HG03457 (cell line): ENCODE measurements at regions not wholly inside any gene's neighbourhood (a gene's known extent, or its start where the extent isn't known, plus 50 kb on each side); places are given as distances from the start of the nearest gene placed in this dataset.

ENCODE experiments used
- ATAC-seq: cut with Tn5 transposase; IDR thresholded peaks from one replicate; pipeline ENCODE4 v1.9.1; 2021; ENCODE audit warnings: moderate number of reproducible peaks; ENCODE audit not compliant: unreplicated experiment

DNA sequence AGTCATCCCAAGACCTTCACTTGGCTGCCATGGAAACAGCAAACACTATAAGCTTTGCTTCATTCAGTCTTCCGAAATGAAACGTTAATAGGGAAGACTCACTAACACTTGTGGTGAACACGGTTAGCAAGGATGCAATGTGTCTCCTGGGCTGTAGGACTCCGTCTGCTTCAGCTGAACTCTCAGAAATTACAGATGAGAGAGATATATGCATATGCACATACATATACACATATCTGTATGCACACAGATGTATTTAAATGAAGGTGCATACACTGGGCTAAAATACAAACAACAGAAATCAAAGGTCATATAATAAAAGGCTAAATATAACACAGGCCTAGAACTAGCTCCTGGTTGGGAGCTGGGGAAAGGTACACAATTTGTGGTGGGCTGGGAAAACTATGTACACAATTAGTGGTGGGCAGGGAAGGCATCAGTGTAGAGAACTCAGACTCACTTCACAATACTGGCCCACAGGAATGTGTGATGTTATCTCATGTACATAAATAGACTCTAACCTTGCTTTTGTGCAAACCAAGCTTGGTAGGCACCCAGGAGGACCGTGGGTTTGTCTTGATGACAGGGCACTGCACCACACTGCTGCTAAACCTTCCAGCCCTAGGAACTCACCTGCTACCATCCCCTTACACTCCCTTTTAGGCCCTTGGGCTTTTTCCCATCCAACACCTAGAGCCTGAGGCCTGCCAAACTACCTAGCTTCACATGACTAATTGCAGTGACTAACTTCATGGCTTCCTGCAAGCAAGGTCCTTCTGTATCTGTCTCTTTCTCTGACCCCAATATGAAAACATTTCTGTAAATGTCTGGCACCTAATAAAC lies 873.1 kb downstream of the NSUN3 start:
- no peak for ATAC-seq

DNA sequence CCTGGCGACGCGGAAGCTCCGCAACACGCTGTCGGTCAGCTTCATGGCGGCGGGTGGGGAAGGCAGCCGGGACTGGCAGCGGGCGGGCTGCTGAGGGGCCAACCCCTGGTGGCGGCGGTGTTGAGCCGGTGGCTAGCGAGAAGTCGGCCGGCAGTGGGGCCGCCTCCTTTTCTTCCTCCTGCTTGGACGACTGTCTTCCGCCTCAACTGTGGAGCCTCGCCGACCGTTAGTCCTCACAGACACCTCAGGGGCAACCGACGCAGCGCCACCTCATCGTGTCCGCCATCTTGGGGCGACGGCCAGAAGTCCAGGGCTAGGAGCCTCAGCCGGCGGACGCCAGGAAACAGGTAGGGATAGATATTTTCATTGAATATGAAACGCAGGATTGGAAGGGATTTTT lies 875.1 kb downstream of the NSUN3 start:
- ATAC-seq: no peak

- ATAC-seq: no peak
These were observed 883.8 kb downstream of the NSUN3 start for GRCh38 chr3:94946683-94947082.

GRCh38 chr3:94961423-94962100 lies 898.7 kb downstream of the NSUN3 start:
- ATAC-seq: no peak

DNA sequence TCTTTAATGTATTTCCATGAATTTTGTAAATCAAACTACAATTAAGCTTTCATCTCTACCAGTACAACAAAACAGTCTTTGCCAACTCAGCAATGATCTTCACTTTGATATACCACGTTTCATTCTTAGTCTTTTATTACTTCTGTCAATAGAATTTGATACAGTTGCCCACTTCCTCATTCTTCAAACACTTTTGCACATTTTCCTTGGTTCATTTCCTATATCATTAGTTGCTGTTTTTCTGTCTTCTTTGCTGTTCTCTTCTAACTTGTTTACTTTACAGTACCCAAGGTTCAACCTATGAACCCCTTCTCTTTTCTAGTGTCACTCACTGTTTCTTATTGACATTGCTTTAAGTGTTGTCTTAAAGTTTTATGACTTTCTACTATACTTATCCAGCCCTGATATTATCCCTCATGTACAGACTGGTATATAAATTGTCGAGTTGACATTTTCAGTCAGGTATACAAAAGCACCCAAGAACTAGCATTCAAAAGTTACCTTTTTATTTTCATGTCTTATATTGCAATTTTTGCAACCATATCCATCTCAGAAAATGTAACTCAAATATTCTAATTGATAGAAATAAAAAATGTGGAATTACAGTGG lies 903.1 kb downstream of the NSUN3 start:
- ATAC-seq: no peak

DNA sequence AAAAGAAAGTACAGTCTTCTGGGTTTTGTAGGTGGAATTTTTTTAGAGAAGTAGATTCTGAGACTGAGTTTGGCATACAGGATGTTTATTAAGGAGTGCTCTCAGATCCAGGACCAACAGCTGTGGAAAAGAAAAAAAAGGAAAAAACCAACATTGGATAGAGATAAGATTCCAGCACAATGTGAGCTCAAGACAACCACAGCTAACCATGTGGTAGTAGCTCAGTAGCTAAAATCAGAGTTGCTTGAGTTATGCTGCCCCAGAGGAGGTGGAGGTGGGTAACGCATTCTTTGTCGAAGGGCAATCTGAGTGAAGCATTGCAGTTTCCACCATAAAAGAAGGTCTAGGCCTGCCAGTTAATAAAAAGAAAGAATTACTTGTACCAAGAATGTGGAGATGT lies 904.3 kb downstream of the NSUN3 start:
- no peak for ATAC-seq

DNA sequence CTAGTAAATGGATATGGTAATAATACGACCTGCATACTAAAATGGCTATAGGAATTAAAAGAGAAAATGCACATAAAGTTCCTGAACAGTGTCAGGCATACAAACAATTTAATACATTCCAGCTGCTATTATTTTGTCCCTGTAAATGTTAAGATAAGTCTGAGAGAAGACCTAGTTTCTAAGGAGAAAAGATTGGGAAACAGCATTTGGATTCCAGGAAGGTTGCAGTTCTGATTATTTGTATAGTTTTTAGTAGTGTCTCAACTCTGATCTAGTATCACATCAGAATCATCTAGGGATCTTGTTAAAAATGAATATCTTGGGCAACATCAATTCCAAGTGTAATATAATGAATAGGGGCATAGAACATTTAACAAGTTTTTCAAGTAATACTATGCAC lies 905.7 kb downstream of the NSUN3 start:
- ATAC-seq: no peak

- no peak for ATAC-seq
These were observed 909.2 kb downstream of the NSUN3 start for GRCh38 chr3:94972066-94972465.

- no peak for ATAC-seq
These were observed 915.2 kb downstream of the NSUN3 start for GRCh38 chr3:94978084-94978483.

DNA sequence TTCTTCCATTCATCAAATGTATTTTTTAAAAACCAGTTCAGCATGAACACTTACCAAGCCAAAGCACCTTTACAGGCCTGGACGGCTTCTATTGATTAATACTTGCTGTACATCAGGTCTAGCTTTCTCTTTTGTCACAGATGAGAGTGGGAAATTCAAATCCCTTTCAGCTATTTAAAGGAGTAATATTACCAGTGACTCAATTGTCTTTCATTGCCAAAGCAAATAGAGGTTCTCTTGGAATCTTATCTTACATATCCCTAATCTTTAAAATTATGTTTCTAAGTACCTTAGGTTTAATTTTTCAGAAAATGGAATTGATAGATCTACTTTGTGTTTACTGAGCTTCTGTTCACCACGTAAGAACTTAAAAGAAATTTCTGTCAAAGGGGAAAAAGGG lies 922.9 kb downstream of the NSUN3 start:
- ATAC-seq: no peak

DNA sequence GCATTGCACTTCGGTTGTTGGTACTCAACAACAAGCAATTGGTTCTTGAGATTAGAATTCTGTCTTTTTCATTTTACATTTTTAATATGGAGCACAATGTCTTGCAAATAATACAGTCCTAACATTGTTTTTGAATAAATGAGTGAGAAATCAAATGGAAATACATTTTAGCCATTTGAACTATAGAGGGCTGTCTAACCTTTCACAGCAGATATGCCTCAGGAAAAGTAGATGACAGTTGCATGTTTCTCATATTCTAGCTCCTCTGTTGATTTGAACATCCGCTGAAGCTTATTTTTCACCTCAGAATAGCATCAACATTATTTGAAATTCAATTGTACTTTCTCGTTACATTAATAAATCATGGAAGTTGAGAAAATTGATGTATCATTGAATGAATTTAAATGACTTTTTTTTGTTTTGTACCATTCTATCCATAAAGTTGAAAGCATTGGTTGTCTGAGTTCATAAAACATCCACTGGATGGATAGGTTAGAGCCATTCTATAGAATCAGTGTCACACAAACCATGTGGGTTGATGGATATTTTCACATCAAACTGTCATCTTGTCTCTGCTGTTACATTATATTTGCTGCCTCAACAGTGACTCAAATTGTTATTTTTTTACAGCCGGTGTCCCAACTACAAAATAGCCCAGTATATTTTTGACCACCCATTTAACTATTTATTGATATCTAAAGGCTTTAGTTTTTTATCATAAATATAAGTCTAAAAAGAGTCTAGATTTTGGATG lies 928.3 kb downstream of the NSUN3 start:
- no peak for ATAC-seq

GRCh38 chr3:94996743-94997142 lies 933.9 kb downstream of the NSUN3 start:
- ATAC-seq: no peak

DNA sequence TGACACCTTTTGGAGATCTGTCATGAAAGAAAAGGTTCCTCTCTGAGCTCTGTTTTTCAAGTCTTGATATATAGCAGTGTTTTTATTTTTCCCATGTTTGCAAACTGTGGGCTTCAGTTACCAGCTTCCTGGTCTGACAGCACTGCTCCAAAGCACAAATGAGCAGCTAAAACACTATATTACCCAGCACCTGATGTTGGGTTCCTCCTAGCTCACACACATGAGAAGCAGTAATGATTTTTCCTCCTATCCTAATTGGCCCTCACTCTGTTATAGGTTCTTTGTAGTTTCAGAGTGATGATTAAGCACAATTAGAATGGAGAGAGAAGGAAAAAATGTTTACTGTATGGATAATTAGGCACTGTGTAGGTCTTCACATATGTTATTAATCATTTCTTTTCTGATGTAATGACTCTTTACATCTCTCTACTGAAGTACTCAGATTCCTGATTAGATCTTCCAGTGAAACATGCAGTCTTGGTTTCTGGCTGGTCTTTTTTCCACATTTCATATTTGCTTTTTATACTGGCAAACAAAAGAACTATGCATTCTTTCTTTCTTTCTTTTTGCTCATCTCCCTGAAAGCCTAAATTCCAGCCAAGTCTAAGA lies 939.7 kb downstream of the NSUN3 start:
- no peak for ATAC-seq

DNA sequence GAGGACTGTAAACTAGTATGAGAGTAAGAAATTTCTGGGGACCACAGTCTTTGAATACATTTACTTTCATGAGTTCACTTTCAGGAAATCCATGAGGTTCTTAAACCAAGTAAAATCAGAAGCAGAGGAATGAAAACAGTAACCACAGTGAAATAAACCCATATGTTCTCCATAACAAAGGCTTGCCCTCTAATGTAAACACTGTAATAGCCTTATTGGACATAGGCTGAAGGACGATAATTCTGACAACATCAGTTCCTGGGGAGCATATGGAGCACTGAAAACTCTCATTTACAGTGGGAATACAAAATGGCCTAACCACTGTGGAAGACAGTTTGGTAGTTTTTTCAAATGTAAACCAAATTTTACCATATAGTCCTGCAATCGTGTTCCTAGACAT lies 965.8 kb downstream of the NSUN3 start:
- no peak for ATAC-seq

- ATAC-seq: no peak
These were observed 966.8 kb downstream of the NSUN3 start for GRCh38 chr3:95029644-95030043.

DNA sequence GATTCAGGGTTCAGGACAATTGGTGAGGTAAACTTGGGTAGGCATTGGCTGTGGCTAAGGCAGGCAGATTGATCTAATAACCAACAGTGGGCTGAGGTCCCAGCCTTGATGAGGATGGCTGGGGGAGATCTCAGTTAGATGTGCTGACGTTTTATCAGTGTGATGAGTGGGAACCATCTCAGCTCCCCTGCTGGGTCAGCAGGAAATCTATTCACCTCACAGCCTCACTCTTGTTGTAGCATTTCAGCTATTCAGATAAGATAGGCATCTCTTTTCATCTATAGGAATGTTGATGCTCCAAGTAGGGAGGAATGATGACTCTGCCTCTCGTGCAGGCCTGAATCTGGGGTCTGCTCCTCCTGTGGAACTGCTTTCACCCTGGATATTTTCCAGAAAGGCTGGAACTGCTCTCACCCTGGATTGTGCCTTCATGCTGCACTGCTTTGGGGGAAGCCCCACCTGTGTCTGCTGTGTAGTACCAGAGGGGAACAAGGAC lies 973.7 kb downstream of the NSUN3 start:
- no peak for ATAC-seq

GRCh38 chr3:95037097-95037496 lies 974.2 kb downstream of the NSUN3 start:
- ATAC-seq: no peak

DNA sequence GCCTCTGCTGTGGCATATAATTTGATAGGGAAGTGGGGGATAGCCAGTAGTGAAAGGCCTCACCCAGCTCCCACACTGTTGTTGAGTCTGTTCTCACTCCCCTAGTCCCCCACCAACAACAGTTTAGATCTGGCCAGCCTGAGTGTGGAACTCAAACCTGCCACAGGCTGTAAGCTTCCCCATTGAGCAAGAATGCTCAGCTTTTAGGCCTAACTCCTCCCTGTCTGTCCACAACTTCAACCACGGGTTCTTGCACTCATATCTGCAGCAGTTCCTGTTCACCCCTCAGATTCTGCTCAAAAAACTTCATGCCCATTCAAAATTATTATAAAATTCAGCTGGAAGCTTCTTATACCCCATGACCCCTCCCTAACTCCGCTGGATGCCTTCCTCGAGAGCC lies 975.1 kb downstream of the NSUN3 start:
- ATAC-seq: no peak

DNA sequence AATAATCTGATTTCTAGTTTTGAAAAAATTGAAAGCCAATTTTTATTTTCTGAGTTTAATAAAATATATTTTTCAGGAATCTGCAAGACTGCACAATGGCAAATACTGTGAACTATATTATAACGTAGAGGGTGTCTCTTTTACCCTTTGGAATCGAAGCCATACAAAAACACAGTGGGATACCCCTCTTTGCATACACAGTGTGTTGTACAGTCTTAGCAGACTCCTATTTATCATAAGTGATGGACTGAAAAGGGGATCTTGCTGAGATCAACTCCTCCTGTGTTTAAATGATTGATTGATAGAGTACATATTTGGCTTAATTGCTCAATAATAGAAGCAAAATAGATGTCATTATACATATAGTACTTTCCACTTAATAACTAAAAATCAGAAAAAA lies 981.2 kb downstream of the NSUN3 start:
- ATAC-seq: no peak

DNA sequence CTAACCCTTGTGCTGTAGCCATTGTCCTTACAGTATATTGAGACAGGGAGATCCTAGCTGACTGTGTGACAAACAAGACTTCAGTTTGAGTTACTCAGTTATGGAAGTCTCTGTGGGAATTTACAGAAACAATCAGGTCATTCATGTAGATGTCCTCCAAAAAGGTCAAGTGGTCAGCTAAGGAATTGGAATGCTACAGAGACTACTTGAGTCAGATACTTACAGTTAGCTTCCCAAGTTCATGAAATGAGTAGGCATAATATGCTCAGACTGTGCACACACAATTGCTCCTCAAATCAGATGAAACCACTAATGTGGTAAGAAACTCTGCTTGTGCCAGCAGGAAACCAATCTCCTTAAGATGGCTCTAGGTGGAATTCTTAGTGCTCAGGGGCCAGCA lies 985.7 kb downstream of the NSUN3 start:
- no peak for ATAC-seq

- no peak for ATAC-seq
These were observed 987.0 kb downstream of the NSUN3 start for GRCh38 chr3:95049841-95050240.
